Activated CD4-positive, CD25-positive, alpha-beta regulatory T cell (primary cell): ENCODE measurements at regions not wholly inside any gene's neighbourhood (a gene's known extent, or its start where the extent isn't known, plus 50 kb on each side); places are given as distances from the start of the nearest gene placed in this dataset.
"Not testable (repeated sequence)": the region's sequence is repeated elsewhere in the genome, so short reads cannot be mapped to it uniquely, and the experiment has no call there.

Source experiments
- DNase-seq, 4 experiments: peaks; one replicate each; lab custom pipeline; 2025; lab: John Stamatoyannopoulos, UW

DNA sequence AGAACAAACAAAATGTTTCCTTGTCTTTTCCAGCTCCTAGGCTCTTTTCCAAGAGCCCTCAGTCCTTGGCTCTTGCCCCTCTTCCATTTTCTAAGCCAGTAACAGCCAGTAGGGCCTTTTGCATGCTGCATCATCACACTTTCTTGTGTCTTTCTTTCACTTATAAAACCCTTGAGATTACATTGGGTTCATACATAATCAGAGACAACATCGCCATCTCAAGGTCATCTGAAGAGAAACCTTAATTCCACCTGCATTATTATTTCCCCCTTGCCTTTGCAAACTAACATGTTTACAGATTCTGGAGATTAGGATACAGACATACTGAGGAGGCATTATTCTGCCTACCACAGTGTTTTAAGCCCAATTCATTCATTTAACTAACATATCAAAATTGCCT, 697.3 kb downstream of the TRIB2 start:
- no peak for DNase-seq

GRCh38 chr2:13414897-13415296, 698.2 kb downstream of the TRIB2 start:
- DNase-seq = no peak

DNA sequence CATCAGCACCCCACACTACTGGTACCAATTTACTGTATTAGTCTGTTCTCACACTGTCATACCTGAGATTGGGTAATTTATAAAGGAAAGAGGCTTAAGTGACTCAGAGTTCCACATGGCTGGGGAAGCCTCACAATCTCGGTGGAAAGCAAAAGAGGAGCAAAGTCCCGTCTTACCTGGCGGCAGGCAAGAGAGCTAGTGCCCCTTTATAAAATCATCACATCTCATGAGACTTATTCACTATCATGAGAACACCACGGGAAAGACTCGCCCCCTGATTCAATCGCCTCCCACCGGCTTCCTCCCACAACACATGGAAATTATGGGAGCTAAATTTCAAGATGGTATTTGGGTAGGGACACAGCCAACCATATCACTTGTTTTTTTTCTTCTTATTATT, 717.2 kb downstream of the TRIB2 start:
- no peak for DNase-seq

DNA sequence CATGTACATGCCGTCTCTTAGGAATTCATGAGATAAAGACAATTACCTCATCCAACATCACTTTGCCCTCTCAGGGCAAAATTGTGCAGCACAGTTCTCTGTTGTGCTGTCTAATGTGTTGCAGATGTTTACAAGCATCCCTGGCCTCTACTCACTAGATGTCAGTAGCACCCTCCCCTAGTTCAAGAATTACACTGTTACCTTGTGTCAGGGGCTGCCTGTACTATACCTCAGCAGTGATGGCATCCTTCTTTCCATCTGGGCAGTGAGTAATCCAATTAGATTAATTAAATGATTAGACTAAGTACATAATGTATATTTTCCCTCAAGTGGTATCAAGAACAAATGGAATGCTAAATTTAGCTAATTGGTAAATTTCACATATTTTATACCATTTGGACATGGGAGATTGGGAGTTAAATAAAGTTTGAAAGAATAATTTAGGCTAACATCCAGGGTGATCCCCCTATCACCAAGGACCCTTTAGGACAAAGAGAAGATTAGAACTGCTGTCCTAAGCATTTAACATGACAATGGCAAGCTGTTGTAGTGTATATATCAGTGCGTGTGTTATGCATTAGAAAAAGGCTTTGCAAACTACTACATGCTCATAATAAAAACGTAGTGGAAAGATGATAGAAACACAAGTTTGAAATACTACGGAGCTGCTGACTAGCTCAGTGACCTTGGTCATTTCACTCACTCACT, 727.0 kb downstream of the TRIB2 start:
- not testable (repeated sequence) for DNase-seq

- no peak for DNase-seq
Measured at GRCh38 chr2:13462464-13462863, 745.7 kb downstream of the TRIB2 start.

DNA sequence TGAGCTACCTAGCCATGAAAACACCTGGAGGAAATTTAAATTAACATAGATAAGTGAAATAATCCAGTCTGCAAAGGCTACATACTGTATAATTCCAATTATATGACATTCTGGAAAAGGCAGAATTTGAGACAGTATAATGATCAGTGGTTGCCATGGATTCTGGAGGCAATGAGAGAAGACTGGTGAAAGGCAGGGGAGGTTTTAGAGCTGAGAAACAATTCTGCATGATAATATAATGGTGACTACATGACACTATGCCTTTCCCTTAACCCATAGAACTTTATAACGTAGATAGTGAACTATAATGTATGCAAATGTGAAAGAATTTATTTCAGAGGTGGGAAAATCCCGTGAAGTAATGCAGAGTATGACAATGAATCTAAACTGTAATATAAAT, 749.3 kb downstream of the TRIB2 start:
- no peak for DNase-seq

DNA sequence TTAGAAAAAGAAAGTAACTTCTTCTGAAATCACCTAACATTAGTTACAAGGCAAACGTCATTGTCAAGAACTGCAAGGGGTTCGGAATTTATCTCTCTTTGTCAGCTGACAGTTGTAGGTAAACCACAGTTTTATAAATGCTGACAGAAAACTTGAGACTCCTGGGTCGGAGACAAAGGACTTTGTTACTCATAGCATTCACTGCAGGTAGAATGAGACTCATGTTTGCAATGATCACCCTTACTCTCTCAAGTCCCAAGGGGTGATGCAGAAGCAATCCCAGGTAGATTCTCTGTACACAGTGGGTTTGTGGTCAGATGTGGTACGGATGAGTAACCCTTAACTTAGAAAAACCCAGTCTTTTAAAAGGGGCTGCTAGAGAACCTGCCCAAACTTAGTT, 757.8 kb downstream of the TRIB2 start:
- no peak for DNase-seq

GRCh38 chr2:13480057-13480456, 763.3 kb downstream of the TRIB2 start:
- DNase-seq = no peak

DNA sequence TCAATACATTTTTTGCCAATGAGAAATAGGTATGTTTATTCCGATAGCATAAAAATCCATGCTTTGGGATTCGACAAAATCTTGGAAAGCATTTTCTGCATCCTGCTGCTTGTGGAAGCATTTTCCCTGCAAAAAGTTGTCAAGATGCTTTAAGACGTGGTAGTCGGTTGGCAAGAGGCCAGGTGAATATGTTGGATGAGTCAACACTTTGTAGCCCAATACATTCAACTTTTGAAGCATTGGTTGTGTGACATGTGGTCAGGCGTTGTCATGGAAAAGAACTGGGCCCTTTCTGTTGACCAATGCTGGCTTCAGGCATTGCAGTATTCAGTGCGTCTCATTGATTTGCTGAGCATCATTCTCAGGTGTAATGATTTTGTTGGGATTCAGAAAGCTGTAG, 764.5 kb downstream of the TRIB2 start:
- DNase-seq = no peak

DNA sequence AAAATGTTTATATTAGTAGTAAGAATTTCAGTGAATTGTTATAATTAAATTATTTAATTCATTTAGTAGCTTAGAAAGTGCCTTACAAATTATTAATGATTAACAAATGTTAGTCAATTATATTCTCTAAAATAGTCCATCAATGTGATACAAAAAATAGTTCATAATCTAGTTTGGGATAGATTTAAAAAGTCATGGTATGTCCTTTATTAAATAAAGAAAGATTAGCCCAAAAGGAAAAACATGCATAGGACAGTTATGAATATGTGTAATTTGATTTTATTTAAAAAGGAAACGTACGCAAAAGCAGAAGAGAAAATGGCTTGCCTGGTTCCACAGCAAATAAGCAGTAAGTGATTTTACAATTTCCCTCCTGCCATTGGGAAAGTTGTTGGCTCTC, 768.5 kb downstream of the TRIB2 start:
- no peak for DNase-seq

DNA sequence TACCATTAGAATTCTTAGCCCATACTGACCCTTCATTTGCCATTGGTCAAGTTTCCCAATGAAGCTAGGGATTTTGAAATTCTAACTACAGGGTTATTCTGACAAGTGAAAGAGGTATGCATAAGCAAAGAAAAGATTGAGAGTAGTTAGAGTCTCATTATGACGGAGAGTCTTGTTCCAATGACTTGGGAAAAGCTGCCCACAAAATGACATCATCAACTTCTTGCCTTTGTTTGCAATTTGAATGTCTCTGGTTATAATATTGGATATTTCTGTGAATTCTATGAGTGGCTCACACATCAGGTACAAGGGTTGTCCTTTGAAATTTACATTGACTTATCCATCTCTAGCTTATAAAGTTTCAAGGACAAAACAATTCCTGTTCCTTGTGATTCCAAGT, 772.2 kb downstream of the TRIB2 start:
- DNase-seq = no peak

DNA sequence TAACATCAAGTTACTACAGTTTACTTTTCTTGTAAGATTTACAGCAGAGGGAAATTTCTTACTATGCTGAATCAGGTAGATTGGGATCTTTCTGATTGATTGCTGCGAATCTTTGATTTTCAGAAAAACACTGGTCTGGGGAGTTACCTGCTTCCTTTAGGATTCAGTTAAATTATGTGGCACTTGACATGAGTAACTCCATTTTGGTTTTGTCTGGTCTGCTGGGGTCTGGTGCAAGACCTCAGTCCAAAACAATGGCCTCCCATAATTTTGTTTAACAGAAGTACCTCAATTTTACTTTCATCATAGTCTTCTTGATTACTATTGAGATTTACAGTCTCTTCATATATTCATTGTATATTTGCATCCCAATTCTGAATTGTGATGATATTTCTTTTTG, 775.5 kb downstream of the TRIB2 start:
- DNase-seq = no peak

- DNase-seq = no peak
Measured at GRCh38 chr2:13495051-13495450, 778.3 kb downstream of the TRIB2 start.

DNA sequence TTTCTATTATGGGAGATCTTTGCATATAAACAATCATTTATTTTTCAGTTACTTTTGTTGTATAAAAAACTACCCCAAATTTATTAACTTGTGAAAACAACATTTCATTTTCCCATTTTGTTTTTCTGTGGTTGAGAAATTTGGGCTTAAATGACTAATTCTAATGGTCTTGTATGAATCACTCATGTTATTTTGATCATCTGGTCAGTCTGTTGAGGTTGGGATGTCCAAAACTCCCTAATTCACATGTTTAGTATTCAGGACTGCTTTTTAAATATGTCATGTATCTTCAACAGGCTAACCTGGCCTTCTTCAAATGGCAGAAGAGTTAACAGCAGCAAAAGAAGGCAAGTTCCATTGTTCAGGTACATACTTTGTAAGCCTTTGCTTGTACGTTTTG, 788.1 kb downstream of the TRIB2 start:
- DNase-seq = no peak

- DNase-seq = no peak
Measured at GRCh38 chr2:13508671-13509070, 791.9 kb downstream of the TRIB2 start.

DNA sequence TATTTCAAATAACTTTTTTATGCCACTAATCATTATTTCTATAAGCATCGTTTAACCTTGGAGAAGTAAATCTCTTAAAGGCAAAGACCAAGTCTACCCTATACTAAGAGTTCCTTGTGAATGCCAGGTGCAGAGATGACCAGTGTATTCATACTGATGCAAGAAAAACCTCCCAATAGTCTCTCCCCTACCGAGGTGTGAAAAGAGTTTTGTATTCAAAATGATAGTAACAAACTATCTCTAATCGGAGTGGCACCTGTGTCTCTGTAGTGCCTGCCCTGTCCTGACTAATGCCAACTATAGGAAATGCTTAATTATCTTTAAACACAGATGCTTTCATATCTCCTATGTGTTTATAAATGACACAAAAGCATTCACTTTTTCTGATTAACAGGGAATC, 798.5 kb downstream of the TRIB2 start:
- no peak for DNase-seq

DNA sequence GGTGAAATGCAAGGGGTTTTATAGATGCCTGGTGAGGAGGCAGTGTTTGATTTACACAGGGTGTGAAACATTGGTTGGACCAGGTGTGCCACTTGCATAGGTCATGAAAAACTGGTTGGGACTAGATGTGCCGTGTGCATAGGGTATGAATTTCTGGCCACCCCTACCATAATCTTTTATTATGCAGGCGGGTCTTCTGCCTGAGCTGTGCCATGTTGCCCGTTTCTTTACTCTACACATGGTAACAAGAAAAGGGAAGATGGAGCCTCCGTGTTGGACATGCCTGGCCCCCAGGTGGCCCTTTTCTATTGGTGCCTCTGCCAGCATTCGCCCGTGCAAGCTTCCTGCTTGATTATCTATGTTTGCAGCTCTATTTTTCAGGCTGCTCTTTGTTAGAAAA, 805.4 kb downstream of the TRIB2 start:
- no peak for DNase-seq

DNA sequence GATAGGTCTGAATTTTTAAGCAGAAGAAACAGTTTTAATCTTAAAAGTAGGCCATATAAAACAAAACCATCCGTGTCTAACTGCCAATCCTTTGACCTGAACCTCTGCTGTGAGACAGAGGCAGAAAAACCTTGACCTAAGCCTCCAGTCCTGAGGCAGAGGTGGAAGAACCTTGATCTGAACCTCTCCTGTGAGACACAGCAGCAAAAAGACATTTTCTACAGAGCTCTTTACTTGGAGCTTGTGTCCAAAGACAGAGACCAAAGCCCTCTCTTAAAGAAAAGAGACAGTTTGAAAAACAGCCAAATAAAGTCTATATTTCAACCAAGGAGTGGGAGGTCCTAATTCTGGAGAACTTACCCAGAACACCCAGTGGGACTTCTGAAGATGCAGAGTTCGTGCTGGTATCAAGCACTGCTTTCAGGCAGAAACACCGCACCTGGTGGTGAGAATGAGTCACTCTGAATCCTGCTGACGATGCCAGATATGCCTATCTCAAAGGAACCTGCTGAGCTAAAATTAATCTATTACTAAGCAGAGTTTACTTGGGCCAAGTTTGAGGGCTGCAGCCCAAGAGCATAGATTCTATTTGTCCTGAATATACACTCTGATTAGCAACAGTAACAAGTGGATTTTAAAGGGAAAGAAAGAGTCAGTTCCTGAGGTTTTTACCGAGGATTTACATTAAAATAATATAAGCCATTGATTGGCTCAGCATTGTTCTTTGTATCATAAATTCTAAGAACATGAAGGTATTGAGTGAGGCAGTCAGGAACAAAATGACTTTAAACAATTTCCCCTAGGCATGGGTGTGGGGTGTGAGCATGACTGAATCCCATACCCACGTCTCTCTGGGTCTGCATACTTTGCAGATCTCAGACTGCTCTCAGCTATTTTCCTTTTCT, 806.4 kb downstream of the TRIB2 start:
- DNase-seq = no peak

- no peak for DNase-seq
Measured at GRCh38 chr2:13524492-13524891, 807.8 kb downstream of the TRIB2 start.

DNA sequence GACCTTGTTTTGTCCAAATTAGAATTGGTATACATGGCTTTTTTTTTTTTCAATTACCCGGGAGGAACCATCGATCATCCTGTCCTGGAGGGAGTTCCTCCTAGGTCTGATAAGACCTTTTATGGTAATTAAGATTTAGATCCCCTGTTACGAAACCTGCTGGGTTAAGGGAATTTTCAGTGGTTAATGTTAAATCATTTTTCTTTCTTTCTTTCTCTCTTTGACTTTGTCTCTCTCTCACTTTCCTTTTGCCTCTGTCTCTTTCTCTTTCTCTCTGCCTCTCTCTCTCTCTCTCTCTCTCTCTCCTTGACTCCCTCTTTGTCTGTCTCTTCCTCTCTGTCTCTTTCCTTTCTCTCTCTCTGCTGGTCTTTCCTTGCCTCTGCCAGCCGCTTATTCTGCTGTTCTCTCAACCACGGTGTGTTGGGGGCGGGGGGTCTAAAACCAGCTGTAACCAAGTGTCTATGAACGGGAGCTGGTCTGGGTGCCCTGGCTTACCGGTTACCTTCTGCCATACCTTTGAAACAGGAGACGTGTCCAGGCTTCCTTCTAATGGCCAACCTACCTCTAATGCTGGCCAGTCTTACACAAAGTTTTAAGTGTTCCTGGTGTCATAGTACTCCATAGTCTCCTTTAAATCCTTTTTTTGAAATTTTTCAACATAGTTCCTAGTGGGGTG, 815.1 kb downstream of the TRIB2 start:
- not testable (repeated sequence) for DNase-seq

DNA sequence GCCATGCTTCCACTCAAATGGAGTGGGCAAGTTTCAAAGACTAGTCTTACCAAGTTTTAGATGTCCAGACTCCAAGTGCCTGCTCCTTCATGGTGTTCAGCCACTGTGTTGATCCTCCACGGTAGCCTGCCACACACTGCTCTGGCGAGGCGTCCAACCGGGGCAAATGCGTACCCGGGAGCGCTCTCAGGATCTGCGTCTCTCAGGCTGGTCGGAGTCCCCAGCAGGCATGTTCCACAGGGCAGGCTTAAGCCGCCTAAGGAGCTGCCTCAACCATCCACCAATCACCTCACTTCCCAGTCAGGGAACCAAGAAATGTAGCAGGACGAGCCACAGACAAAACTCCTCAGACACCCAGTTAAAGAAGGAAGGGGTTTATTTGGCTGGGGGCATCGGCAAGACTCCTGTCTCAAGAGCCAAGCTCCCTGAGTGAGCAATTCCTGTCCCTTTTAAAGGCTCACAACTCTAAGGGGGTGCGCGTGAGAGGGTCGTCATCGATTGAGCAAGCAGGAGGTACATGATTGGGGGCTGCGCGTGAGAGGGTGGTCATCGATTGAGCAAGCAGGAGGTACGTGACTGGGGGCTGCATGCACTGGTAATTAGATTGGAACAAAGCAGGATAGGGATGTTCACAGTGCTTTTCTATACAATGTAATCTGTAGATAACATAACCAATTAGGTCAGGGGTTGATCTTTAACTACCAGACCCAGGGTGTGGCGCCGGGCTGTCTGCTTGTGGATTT, 816.2 kb downstream of the TRIB2 start:
- DNase-seq = not testable (repeated sequence)

DNA sequence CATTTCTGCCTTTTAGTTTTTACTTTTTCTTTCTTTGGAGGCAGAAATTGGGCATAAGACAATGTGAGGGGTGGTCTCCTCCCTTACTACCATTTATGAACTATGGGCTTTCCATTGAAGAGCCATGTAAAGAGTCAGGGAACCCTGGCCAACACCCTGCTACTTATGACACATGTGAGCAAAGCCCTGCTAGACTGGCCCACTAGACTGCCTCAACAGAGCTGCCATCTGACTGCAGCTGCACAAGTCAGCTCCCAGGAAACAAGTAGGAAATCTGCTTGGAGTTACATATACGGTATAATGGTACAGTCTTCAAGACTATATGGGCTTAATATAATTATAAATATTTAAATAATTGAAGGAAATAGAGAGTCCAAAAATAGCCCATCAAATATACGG, 816.8 kb downstream of the TRIB2 start:
- no peak for DNase-seq
